Keratinocyte (primary cell): ENCODE measurements at regions not wholly inside any gene's neighbourhood (a gene's known extent, or its start where the extent isn't known, plus 50 kb on each side); places are given as distances from the start of the nearest gene placed in this dataset.

Experiments
- DNase-seq: peaks from one replicate; pipeline ENCODE4 v3.0.0-alpha.2; 2011; ENCODE audit warnings: low read depth, missing footprints, low spot score
- FAIRE-seq: peaks from 2 replicates; lab custom pipeline; 2011; peaks lifted over from hg19 to GRCh38; lab: Jason Lieb, UNC
- H2AFZ ChIP-seq: 2 replicates; pipeline ENCODE4 v1.6.0; 2012; ENCODE audit warnings: low read length, control low read depth, inconsistent platforms; ENCODE audit not compliant: control insufficient read depth
- H3K27ac ChIP-seq: 2 replicates; pipeline ENCODE4 v1.5.1; 2011; ENCODE audit warnings: low read length; ENCODE audit not compliant: control insufficient read depth, insufficient read depth
- H3K27me3 ChIP-seq: 3 replicates; pipeline ENCODE4 v1.6.0; 2011; ENCODE audit warnings: low read length; ENCODE audit not compliant: control insufficient read depth, insufficient read depth; ENCODE audit errors: extremely low read depth
- H3K36me3 ChIP-seq, 2 experiments: 2 replicates in 1 of 2; 3 replicates in 1 of 2; pipeline ENCODE4 v1.5.1; 2011; ENCODE audit warnings: low read length in 2 of 2, mild to moderate bottlenecking in 1 of 2; ENCODE audit not compliant: control insufficient read depth in 2 of 2, insufficient read depth in 2 of 2; ENCODE audit errors: extremely low read depth in 1 of 2
- H3K4me1 ChIP-seq: 3 replicates; pipeline ENCODE4 v1.5.1; 2011; ENCODE audit warnings: low read length; ENCODE audit not compliant: control insufficient read depth, insufficient read depth; ENCODE audit errors: extremely low read depth
- H3K4me2 ChIP-seq: 3 replicates; pipeline ENCODE4 v1.6.0; 2011; ENCODE audit warnings: low read depth, low read length; ENCODE audit not compliant: control insufficient read depth, insufficient read depth; ENCODE audit errors: extremely low read depth
- H3K4me3 ChIP-seq, 3 experiments: fragments of 200-600 bp in 1 of 3; sonication (generic) in 1 of 3; 2 replicates in 2 of 3; 3 replicates in 1 of 3; pipeline ENCODE4 v1.5.1; 2011 to 2016; ENCODE audit warnings: low read length in 3 of 3, mild to moderate bottlenecking in 3 of 3, control low read depth in 2 of 3, inconsistent platforms in 1 of 3, low read depth in 1 of 3, mixed read lengths in 1 of 3, mixed run types in 1 of 3, moderate library complexity in 1 of 3; ENCODE audit not compliant: control insufficient read depth in 2 of 3, insufficient read depth in 2 of 3; ENCODE audit errors: extremely low read depth in 1 of 3
- H3K79me2 ChIP-seq: 2 replicates; pipeline ENCODE4 v1.6.0; 2012; ENCODE audit warnings: low read length; ENCODE audit not compliant: control insufficient read depth, insufficient read depth
- H3K9ac ChIP-seq: 3 replicates; pipeline ENCODE4 v1.6.0; 2011; ENCODE audit warnings: low read length; ENCODE audit not compliant: control insufficient read depth, insufficient read depth; ENCODE audit errors: extremely low read depth
- H3K9me1 ChIP-seq: 3 replicates; pipeline ENCODE4 v1.6.0; 2011; ENCODE audit warnings: low read length; ENCODE audit not compliant: control insufficient read depth, insufficient read depth; ENCODE audit errors: extremely low read depth
- H3K9me3 ChIP-seq: 2 replicates; pipeline ENCODE4 v1.5.1; 2012; ENCODE audit warnings: low read depth, low read length; ENCODE audit not compliant: control insufficient read depth
- H4K20me1 ChIP-seq: 3 replicates; pipeline ENCODE4 v1.6.0; 2011; ENCODE audit warnings: low read length; ENCODE audit not compliant: control insufficient read depth, insufficient read depth; ENCODE audit errors: extremely low read depth
- CTCF ChIP-seq, 3 experiments: IDR thresholded peaks in 1 of 3; conservative IDR thresholded peaks in 1 of 3; optimal IDR thresholded peaks in 1 of 3; 2 replicates in 2 of 3; 3 replicates in 1 of 3; pipeline versions ENCODE3 to v1.5.1; 2011; ENCODE audit warnings: low read length in 3 of 3, mild to moderate bottlenecking in 3 of 3, moderate library complexity in 2 of 3, control low read depth in 1 of 3, inconsistent platforms in 1 of 3; ENCODE audit not compliant: insufficient read depth in 2 of 3; ENCODE audit errors: extremely low read depth in 1 of 3
- EZH2 ChIP-seq: IDR thresholded peaks from one replicate; pipeline ENCODE4 v1.6.1; 2012; ENCODE audit warnings: inconsistent platforms, mild to moderate bottlenecking, low read length, moderate library complexity
- dilution Hi-C: fragments of 300-500 bp; cut with MboI; formaldehyde crosslinking; loops from one replicate; pipeline ENCODE4 v1.7.0; 2020; ENCODE audit warnings: low sequenced_read_pairs; ENCODE audit not compliant: extremely low pct_ligation_motif_present

GRCh38 chr4:107453987-107454386 lies 266.0 kb downstream of the PAPSS1 start:
- DNase-seq (no peak), FAIRE-seq (no peak)
- no peak overlapping the region for H3K4me3 ChIP-seq
- no peaks in the 10 kb centered on the region for H3K36me3 ChIP-seq
- H3K27ac ChIP-seq, result no peak overlapping the region
- H2AFZ ChIP-seq, result no peak overlapping the region
- dilution Hi-C loops, result no loop called here
- no peak overlapping the region for H3K4me2 ChIP-seq
- no peaks in the 10 kb centered on the region for H3K9me3 ChIP-seq
- no peaks in the 10 kb centered on the region for H3K9me1 ChIP-seq
- no peaks in the 10 kb centered on the region for H3K27me3 ChIP-seq
- H3K79me2 ChIP-seq, result no peaks in the 10 kb centered on the region
- TF ChIP-seq EZH2, result no peak
- no peak for TF ChIP-seq CTCF (optimal IDR thresholded peaks at IDR 0.05 in 1 of 3, IDR thresholded peaks at IDR 0.05 in 1 of 3, conservative IDR thresholded peaks at IDR 0.05 in 1 of 3; ENCODE audit: extremely low read depth in 1 of 3, insufficient read depth in 2 of 3, low read length in 3 of 3)
- no peaks in the 10 kb centered on the region for H3K4me1 ChIP-seq
- H4K20me1 ChIP-seq, result no peaks in the 10 kb centered on the region
- no peak overlapping the region for H3K9ac ChIP-seq

- FAIRE-seq (no peak), DNase-seq (no peak)
- Histone ChIP-seq H3K27ac (no peak overlapping the region), H2AFZ (no peak overlapping the region), H4K20me1 (no peaks in the 10 kb centered on the region), H3K4me1 (no peaks in the 10 kb centered on the region), H3K9me3 (no peaks in the 10 kb centered on the region), H3K9me1 (no peaks in the 10 kb centered on the region), H3K79me2 (no peaks in the 10 kb centered on the region), H3K4me3 (no peak overlapping the region), H3K36me3 (no peaks in the 10 kb centered on the region), H3K4me2 (no peak overlapping the region), H3K27me3 (no peaks in the 10 kb centered on the region), H3K9ac (no peak overlapping the region)
- dilution Hi-C loops, result no loop called here
- TF ChIP-seq EZH2 (no peak), CTCF (optimal IDR thresholded peaks at IDR 0.05 in 1 of 3, IDR thresholded peaks at IDR 0.05 in 1 of 3, conservative IDR thresholded peaks at IDR 0.05 in 1 of 3; ENCODE audit: extremely low read depth in 1 of 3, insufficient read depth in 2 of 3, low read length in 3 of 3) (no peak)
Observed at GRCh38 chr4:107452717-107453630, 267.1 kb downstream of the PAPSS1 start.
